ENCODE measurements at regions not wholly inside any gene's neighbourhood (a gene's known extent, or its start where the extent isn't known, plus 50 kb on each side); places are given as distances from the start of the nearest gene placed in this dataset.

DNA sequence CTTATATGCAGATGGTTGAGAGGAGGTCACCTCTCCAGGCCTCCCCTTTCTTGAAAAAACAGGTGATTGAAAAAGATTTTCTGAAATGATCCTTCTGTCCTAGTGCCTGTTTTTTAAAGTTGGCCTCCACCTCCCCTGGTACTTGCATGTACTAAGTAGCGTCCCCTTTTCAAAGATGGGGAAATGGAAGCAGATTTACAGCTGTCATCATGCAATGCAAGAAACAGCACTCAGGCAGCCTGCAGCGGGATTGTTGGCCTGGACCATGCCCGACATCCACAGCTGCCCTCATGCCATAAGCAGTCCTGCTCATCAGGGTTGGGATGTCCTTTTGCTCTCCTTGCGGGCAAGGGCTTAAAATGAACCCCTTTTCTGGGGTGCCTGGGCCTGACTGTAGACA is 127.2 kb upstream of the MGMT start:
- H3K27me3 ChIP-seq (ENCODE audit: control insufficient read depth in 2 of 2, insufficient read depth in 2 of 2, low read length in 2 of 2) = peaks cover 0 to 7% of the 10 kb centered on the region in 2 experiments; a peak in 1 of 5 replicates
- H3K9ac ChIP-seq (ENCODE audit: insufficient read depth in 1 of 2, low read depth in 2 of 2, low read length in 2 of 2) = no peak overlapping the region
- POLR2A ChIA-PET = interaction anchor here (0.6 kb wide), 1 partner anchor 30 kb away, joined by 3 read pairs; no protein-coding TSS in a partner anchor
- TF ChIP-seq ZKSCAN8 (CRISPR knock-in tag; IDR thresholded peaks at IDR 0.05) = no peak
- TF ChIP-seq ZNF707 (CRISPR knock-in tag; conservative IDR thresholded peaks at IDR 0.05) = no peak
- no peak for TF ChIP-seq ZNF561 (CRISPR knock-in tag; conservative IDR thresholded peaks at IDR 0.05)
- no peak for TF ChIP-seq TCFL5 (CRISPR knock-in tag; conservative IDR thresholded peaks at IDR 0.05)
- TF ChIP-seq HLTF (IDR thresholded peaks at IDR 0.05) = no peak
- TF ChIP-seq MEF2A (IDR thresholded peaks at IDR 0.05; ENCODE audit: control insufficient read depth, low read depth, low read length) = no peak
- no peak for TF ChIP-seq POLR2A (conservative IDR thresholded peaks at IDR 0.05)
- TF ChIP-seq ZNF507 (tag; conservative IDR thresholded peaks at IDR 0.05) = no peak
- no peak for TF ChIP-seq ATF7 (IDR thresholded peaks at IDR 0.05)
- TF ChIP-seq, protein P1, sequence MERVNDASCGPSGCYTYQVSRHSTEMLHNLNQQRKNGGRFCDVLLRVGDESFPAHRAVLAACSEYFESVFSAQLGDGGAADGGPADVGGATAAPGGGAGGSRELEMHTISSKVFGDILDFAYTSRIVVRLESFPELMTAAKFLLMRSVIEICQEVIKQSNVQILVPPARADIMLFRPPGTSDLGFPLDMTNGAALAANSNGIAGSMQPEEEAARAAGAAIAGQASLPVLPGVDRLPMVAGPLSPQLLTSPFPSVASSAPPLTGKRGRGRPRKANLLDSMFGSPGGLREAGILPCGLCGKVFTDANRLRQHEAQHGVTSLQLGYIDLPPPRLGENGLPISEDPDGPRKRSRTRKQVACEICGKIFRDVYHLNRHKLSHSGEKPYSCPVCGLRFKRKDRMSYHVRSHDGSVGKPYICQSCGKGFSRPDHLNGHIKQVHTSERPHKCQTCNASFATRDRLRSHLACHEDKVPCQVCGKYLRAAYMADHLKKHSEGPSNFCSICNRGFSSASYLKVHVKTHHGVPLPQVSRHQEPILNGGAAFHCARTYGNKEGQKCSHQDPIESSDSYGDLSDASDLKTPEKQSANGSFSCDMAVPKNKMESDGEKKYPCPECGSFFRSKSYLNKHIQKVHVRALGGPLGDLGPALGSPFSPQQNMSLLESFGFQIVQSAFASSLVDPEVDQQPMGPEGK (CRISPR knock-in tag; IDR thresholded peaks at IDR 0.05; ENCODE audit: borderline replicate concordance) = no peak
- TF ChIP-seq, protein P2, sequence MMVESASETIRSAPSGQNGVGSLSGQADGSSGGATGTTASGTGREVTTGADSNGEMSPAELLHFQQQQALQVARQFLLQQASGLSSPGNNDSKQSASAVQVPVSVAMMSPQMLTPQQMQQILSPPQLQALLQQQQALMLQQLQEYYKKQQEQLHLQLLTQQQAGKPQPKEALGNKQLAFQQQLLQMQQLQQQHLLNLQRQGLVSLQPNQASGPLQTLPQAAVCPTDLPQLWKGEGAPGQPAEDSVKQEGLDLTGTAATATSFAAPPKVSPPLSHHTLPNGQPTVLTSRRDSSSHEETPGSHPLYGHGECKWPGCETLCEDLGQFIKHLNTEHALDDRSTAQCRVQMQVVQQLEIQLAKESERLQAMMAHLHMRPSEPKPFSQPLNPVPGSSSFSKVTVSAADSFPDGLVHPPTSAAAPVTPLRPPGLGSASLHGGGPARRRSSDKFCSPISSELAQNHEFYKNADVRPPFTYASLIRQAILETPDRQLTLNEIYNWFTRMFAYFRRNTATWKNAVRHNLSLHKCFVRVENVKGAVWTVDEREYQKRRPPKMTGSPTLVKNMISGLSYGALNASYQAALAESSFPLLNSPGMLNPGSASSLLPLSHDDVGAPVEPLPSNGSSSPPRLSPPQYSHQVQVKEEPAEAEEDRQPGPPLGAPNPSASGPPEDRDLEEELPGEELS (CRISPR knock-in tag; IDR thresholded peaks at IDR 0.05; ENCODE audit: borderline replicate concordance) = no peak
- TF ChIP-seq JUN (IDR thresholded peaks at IDR 0.05; ENCODE audit: borderline replicate concordance, low read depth, low read length) = no peak
- no peak for TF ChIP-seq JUN (CRISPR knock-in tag; IDR thresholded peaks at IDR 0.05; ENCODE audit: borderline replicate concordance)
- TF ChIP-seq ZNF274 (IDR thresholded peaks at IDR 0.05; ENCODE audit: borderline replicate concordance, low read depth, low read length) = no peak
- TF ChIP-seq, protein P3, sequence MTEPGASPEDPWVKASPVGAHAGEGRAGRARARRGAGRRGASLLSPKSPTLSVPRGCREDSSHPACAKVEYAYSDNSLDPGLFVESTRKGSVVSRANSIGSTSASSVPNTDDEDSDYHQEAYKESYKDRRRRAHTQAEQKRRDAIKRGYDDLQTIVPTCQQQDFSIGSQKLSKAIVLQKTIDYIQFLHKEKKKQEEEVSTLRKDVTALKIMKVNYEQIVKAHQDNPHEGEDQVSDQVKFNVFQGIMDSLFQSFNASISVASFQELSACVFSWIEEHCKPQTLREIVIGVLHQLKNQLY (CRISPR knock-in tag; conservative IDR thresholded peaks at IDR 0.05) = no peak
- TF ChIP-seq, protein P4, sequence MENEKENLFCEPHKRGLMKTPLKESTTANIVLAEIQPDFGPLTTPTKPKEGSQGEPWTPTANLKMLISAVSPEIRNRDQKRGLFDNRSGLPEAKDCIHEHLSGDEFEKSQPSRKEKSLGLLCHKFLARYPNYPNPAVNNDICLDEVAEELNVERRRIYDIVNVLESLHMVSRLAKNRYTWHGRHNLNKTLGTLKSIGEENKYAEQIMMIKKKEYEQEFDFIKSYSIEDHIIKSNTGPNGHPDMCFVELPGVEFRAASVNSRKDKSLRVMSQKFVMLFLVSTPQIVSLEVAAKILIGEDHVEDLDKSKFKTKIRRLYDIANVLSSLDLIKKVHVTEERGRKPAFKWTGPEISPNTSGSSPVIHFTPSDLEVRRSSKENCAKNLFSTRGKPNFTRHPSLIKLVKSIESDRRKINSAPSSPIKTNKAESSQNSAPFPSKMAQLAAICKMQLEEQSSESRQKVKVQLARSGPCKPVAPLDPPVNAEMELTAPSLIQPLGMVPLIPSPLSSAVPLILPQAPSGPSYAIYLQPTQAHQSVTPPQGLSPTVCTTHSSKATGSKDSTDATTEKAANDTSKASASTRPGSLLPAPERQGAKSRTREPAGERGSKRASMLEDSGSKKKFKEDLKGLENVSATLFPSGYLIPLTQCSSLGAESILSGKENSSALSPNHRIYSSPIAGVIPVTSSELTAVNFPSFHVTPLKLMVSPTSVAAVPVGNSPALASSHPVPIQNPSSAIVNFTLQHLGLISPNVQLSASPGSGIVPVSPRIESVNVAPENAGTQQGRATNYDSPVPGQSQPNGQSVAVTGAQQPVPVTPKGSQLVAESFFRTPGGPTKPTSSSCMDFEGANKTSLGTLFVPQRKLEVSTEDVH (IDR thresholded peaks at IDR 0.05; ENCODE audit: low read depth, partially characterized antibody) = no peak
- no peak overlapping the region for H3K4me3 ChIP-seq
- H4K20me1 ChIP-seq (replicated peaks; ENCODE audit: control insufficient read depth, insufficient read depth, low read length) = no peaks in the 10 kb centered on the region
- ATAC-seq (no peak), DNase-seq (ENCODE audit: extremely low read depth in 1 of 4, low spot score in 3 of 4) (no peak), FAIRE-seq (no peak)
- H3K4me2 ChIP-seq (ENCODE audit: insufficient read depth, low read length) = no peak overlapping the region
- H3K9me1 ChIP-seq (ENCODE audit: control insufficient read depth, insufficient read depth, low read length) = no peaks in the 10 kb centered on the region
- in situ Hi-C loops (cut with MboI) (no loop called here), intact Hi-C loops (cut with micrococcal nuclease) (no loop called here)
- H3K9me3 ChIP-seq (replicated peaks; ENCODE audit: control insufficient read depth, insufficient read depth, low read depth, low read length) = no peaks in the 10 kb centered on the region
- no peak overlapping the region for H3K27ac ChIP-seq (ENCODE audit: extremely low read depth, low read depth, low read length)
- 0% methylated on average over 3 of the region's 4 CpGs for WGBS (ENCODE audit: insufficient coverage, low coverage, missing lambda C conversion rate)
- no peaks in the 10 kb centered on the region for H3K36me3 ChIP-seq (ENCODE audit: control insufficient read depth, insufficient read depth, low read length)
- BruUV-seq (replicated peaks) = no TSS peak
- H3K4me1 ChIP-seq (replicated peaks in 1 of 2; ENCODE audit: control insufficient read depth in 2 of 2, insufficient read depth in 2 of 2, low read length in 2 of 2) = no peaks in the 10 kb centered on the region
- CTCF ChIA-PET (ENCODE audit: low intra/inter-chr PET ratio) = no interaction called here
- H3K79me2 ChIP-seq (ENCODE audit: control insufficient read depth, insufficient read depth, low read length) = no peaks in the 10 kb centered on the region
- H2AFZ ChIP-seq (ENCODE audit: low read depth, low read length) = no peak overlapping the region

Measured in K562 (cell line).